ENCODE measurements at regions not wholly inside any gene's neighbourhood (a gene's known extent, or its start where the extent isn't known, plus 50 kb on each side); places are given as distances from the start of the nearest gene placed in this dataset. TPM values are rescaled to one million over a fixed set of nuclear protein-coding genes. Genes with fewer than 3 reads are reported as not detected.

GRCh38 chr7:18445483-18445882, 50.1 kb upstream of the HDAC9 start:
- intact Hi-C loops (cut with DNase I; ENCODE audit: low total_unique reads) = no loop called here
- DNase-seq = no peak
- no peaks in the 10 kb centered on the region for H3K4me1 ChIP-seq

More at GRCh38 chr7:18445483-18445882, 50.1 kb upstream of the HDAC9 start:
- no peak overlapping the region for H3K4me3 ChIP-seq
- no peaks in the 10 kb centered on the region for H3K27me3 ChIP-seq
- no peak overlapping the region for H3K27ac ChIP-seq
- no peak for TF ChIP-seq POLR2A (IDR thresholded peaks at IDR 0.05)
- TF ChIP-seq CTCF (IDR thresholded peaks at IDR 0.05) = no peak
- H3K9me3 ChIP-seq = no peaks in the 10 kb centered on the region
- no peaks in the 10 kb centered on the region for H3K36me3 ChIP-seq

Small RNAs in the stretch of these regions (microRNA-seq; reads per million reads assigned to microRNA genes)
- not detected for gene MIR1302-6 (ENCODE audit: borderline microRNAs expressed, borderline replicate concordance)

Small RNAs in the stretch of these regions (small RNA-seq; reads per million reads assigned to genes)
- not detected for gene MIR1302-6
